ENCODE measurements at regions not wholly inside any gene's neighbourhood (a gene's known extent, or its start where the extent isn't known, plus 50 kb on each side); places are given as distances from the start of the nearest gene placed in this dataset.

GRCh38 chr6:145271040-145271439, 464.3 kb downstream of the EPM2A start:
- no TSS peak for BruUV-seq (replicated peaks)
- in situ Hi-C loops (cut with HindIII; ENCODE audit: low pct_unique_long_range_greater_than_20kb, low sequenced_read_pairs) (no loop called here), intact Hi-C loops (cut with micrococcal nuclease; ENCODE audit: unreplicated experiment) (no loop called here)
- DNase-seq (ENCODE audit: low read depth, low spot score): no peak
- no peaks in the 10 kb centered on the region for H3K4me1 ChIP-seq (ENCODE audit: control insufficient read depth, insufficient read depth, low read length)
- no peaks in the 10 kb centered on the region for H3K36me3 ChIP-seq (ENCODE audit: control insufficient read depth, insufficient read depth, low read length)
- CTCF ChIA-PET: no interaction called here
- TF ChIP-seq CTCF (IDR thresholded peaks at IDR 0.05) (no peak), TCF7L2 (IDR thresholded peaks at IDR 0.05; ENCODE audit: low read depth, low read length) (no peak), SIN3A (IDR thresholded peaks at IDR 0.05; ENCODE audit: borderline replicate concordance, insufficient read depth, low read depth, low read length) (no peak), REST (IDR thresholded peaks at IDR 0.05; ENCODE audit: insufficient read depth in 1 of 2, low read depth in 2 of 2, low read length in 1 of 2) (no peak), POLR2AphosphoS5 (IDR thresholded peaks at IDR 0.05; ENCODE audit: low read depth, low read length) (no peak)
- ATAC-seq: no peak
- no peak overlapping the region for H3K27ac ChIP-seq (ENCODE audit: low read length)
- POLR2A ChIA-PET: no interaction called here
- H3K4me3 ChIP-seq (ENCODE audit: low read depth in 2 of 2, low read length in 2 of 2): no peak overlapping the region
- no peaks in the 10 kb centered on the region for H3K27me3 ChIP-seq (ENCODE audit: control insufficient read depth, insufficient read depth, low read length)
- H3K9me3 ChIP-seq (ENCODE audit: control insufficient read depth, insufficient read depth, low read depth, low read length): no peaks in the 10 kb centered on the region

- in situ Hi-C loops (cut with HindIII; ENCODE audit: low pct_unique_long_range_greater_than_20kb, low sequenced_read_pairs) (no loop called here), intact Hi-C loops (cut with micrococcal nuclease; ENCODE audit: unreplicated experiment) (no loop called here)
- TF ChIP-seq REST (IDR thresholded peaks at IDR 0.05; ENCODE audit: insufficient read depth in 1 of 2, low read depth in 2 of 2, low read length in 1 of 2) (no peak), POLR2AphosphoS5 (IDR thresholded peaks at IDR 0.05; ENCODE audit: low read depth, low read length) (no peak), CTCF (IDR thresholded peaks at IDR 0.05) (no peak), TCF7L2 (IDR thresholded peaks at IDR 0.05; ENCODE audit: low read depth, low read length) (no peak), SIN3A (IDR thresholded peaks at IDR 0.05; ENCODE audit: borderline replicate concordance, insufficient read depth, low read depth, low read length) (no peak)
- CTCF ChIA-PET: no interaction called here
- Histone ChIP-seq H3K27ac (ENCODE audit: low read length) (no peak overlapping the region), H3K4me1 (ENCODE audit: control insufficient read depth, insufficient read depth, low read length) (no peaks in the 10 kb centered on the region), H3K4me3 (ENCODE audit: low read depth in 2 of 2, low read length in 2 of 2) (no peak overlapping the region), H3K9me3 (ENCODE audit: control insufficient read depth, insufficient read depth, low read depth, low read length) (no peaks in the 10 kb centered on the region), H3K36me3 (ENCODE audit: control insufficient read depth, insufficient read depth, low read length) (no peaks in the 10 kb centered on the region), H3K27me3 (ENCODE audit: control insufficient read depth, insufficient read depth, low read length) (no peaks in the 10 kb centered on the region)
- ATAC-seq: no peak
- no peak for DNase-seq (ENCODE audit: low read depth, low spot score)
- POLR2A ChIA-PET: no interaction called here
- BruUV-seq (replicated peaks): no TSS peak
Observed at GRCh38 chr6:145271577-145271976, 463.7 kb downstream of the EPM2A start.
